ENCODE measurements at regions not wholly inside any gene's neighbourhood (a gene's known extent, or its start where the extent isn't known, plus 50 kb on each side); places are given as distances from the start of the nearest gene placed in this dataset.

DNA sequence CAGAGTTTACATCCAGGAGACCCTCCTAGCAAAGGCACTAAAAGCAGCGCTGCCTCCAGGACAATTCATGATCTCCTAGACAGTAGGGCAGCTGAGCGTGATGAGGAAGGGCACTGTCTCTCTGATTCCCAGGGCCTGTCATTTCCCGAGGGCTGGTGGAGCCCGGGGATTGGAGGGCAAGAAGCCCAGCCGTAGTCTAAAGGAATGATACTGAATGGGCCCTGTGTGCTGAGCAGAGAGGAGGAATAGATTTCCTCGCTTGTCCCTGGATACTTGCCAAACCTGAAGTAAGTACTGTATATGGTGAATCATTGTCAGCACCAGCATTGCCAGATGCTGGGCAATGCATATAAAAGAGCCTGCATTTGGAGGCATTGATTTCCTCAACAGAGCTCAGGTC, 88.0 kb upstream of the SLITRK2 start:
- WGBS (ENCODE audit: missing lambda C conversion rate): 2% methylated on average over 6 of the region's 6 CpGs
- no peaks in the 10 kb centered on the region for H3K4me1 ChIP-seq
- CTCF ChIA-PET: no interaction called here
- DNase-seq (ENCODE audit: low read depth in 1 of 2, low spot score in 1 of 2) (no peak), ATAC-seq (no peak), FAIRE-seq (no peak)
- H3K9me3 ChIP-seq: no peaks in the 10 kb centered on the region
- no peak overlapping the region for H3K4me3 ChIP-seq
- H3K27ac ChIP-seq: no peak overlapping the region
- TF ChIP-seq ZC3H11A (IDR thresholded peaks at IDR 0.05): no peak
- TF ChIP-seq TP53 (CRISPR knock-in tag; IDR thresholded peaks at IDR 0.05): no peak
- TF ChIP-seq HDAC2 (IDR thresholded peaks at IDR 0.05): no peak
- no peak for TF ChIP-seq POLR2A (IDR thresholded peaks at IDR 0.05; ENCODE audit: low read length)
- TF ChIP-seq, protein P1, sequence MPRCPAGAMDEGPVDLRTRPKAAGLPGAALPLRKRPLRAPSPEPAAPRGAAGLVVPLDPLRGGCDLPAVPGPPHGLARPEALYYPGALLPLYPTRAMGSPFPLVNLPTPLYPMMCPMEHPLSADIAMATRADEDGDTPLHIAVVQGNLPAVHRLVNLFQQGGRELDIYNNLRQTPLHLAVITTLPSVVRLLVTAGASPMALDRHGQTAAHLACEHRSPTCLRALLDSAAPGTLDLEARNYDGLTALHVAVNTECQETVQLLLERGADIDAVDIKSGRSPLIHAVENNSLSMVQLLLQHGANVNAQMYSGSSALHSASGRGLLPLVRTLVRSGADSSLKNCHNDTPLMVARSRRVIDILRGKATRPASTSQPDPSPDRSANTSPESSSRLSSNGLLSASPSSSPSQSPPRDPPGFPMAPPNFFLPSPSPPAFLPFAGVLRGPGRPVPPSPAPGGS (IDR thresholded peaks at IDR 0.05): no peak
- TF ChIP-seq, protein P2, sequence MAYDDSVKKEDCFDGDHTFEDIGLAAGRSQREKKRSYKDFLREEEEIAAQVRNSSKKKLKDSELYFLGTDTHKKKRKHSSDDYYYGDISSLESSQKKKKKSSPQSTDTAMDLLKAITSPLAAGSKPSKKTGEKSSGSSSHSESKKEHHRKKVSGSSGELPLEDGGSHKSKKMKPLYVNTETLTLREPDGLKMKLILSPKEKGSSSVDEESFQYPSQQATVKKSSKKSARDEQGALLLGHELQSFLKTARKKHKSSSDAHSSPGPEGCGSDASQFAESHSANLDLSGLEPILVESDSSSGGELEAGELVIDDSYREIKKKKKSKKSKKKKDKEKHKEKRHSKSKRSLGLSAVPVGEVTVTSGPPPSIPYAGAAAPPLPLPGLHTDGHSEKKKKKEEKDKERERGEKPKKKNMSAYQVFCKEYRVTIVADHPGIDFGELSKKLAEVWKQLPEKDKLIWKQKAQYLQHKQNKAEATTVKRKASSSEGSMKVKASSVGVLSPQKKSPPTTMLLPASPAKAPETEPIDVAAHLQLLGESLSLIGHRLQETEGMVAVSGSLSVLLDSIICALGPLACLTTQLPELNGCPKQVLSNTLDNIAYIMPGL (CRISPR knock-in tag; IDR thresholded peaks at IDR 0.05; ENCODE audit: borderline replicate concordance): no peak
- TF ChIP-seq ESRRA (IDR thresholded peaks at IDR 0.05; ENCODE audit: borderline replicate concordance, low read length): no peak
- TF ChIP-seq CBX8 (IDR thresholded peaks at IDR 0.05): no peak
- TF ChIP-seq HEYL (CRISPR knock-in tag; IDR thresholded peaks at IDR 0.05): no peak
- TF ChIP-seq BHLHE40 (IDR thresholded peaks at IDR 0.05; ENCODE audit: low read depth, low read length): no peak
- TF ChIP-seq FOSB (CRISPR knock-in tag; IDR thresholded peaks at IDR 0.05): no peak
- TF ChIP-seq, protein P3, sequence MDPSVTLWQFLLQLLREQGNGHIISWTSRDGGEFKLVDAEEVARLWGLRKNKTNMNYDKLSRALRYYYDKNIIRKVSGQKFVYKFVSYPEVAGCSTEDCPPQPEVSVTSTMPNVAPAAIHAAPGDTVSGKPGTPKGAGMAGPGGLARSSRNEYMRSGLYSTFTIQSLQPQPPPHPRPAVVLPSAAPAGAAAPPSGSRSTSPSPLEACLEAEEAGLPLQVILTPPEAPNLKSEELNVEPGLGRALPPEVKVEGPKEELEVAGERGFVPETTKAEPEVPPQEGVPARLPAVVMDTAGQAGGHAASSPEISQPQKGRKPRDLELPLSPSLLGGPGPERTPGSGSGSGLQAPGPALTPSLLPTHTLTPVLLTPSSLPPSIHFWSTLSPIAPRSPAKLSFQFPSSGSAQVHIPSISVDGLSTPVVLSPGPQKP (IDR thresholded peaks at IDR 0.05; ENCODE audit: low read depth, low read length): no peak
- no peak for TF ChIP-seq GATA3 (IDR thresholded peaks at IDR 0.05; ENCODE audit: borderline replicate concordance)
- TF ChIP-seq, protein P4, sequence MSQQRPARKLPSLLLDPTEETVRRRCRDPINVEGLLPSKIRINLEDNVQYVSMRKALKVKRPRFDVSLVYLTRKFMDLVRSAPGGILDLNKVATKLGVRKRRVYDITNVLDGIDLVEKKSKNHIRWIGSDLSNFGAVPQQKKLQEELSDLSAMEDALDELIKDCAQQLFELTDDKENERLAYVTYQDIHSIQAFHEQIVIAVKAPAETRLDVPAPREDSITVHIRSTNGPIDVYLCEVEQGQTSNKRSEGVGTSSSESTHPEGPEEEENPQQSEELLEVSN (IDR thresholded peaks at IDR 0.05; ENCODE audit: borderline replicate concordance, low read depth): no peak
- TF ChIP-seq NPAS2 (CRISPR knock-in tag; IDR thresholded peaks at IDR 0.05; ENCODE audit: borderline replicate concordance): no peak
- H3K4me2 ChIP-seq: no peak overlapping the region
- POLR2A ChIA-PET: no interaction called here

DNA sequence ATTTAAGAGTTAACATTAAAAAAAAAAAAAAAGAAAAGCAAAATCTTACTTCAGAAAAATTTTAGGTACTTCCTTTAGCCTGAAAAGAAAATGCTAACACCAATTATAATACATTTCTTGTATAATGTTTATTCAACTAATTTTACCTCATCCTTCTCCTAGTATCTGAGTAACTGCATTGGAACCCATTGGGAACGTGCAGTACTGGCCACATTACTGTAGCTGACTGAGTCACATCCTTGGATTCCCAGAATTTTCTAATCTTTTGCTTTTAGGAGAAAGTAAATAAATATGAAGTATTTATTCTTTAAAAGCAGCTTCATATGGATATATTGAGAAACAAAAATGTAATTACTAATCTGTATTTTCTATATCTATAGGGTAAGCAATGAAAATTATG, 82.6 kb upstream of the SLITRK2 start:
- DNase-seq (ENCODE audit: low read depth in 1 of 2, low spot score in 1 of 2) (no peak), FAIRE-seq (no peak), ATAC-seq (no peak)
- WGBS (ENCODE audit: missing lambda C conversion rate): 0% methylated on average over 1 of the region's 1 CpG
- CTCF ChIA-PET: no interaction called here
- no peak for TF ChIP-seq ZSCAN20 (CRISPR knock-in tag; IDR thresholded peaks at IDR 0.05)
- no peaks in the 10 kb centered on the region for H3K4me1 ChIP-seq
- no peak overlapping the region for H3K27ac ChIP-seq
- POLR2A ChIA-PET: no interaction called here
- no peak overlapping the region for H3K4me3 ChIP-seq
- H3K4me2 ChIP-seq: no peak overlapping the region
- no peaks in the 10 kb centered on the region for H3K9me3 ChIP-seq

DNA sequence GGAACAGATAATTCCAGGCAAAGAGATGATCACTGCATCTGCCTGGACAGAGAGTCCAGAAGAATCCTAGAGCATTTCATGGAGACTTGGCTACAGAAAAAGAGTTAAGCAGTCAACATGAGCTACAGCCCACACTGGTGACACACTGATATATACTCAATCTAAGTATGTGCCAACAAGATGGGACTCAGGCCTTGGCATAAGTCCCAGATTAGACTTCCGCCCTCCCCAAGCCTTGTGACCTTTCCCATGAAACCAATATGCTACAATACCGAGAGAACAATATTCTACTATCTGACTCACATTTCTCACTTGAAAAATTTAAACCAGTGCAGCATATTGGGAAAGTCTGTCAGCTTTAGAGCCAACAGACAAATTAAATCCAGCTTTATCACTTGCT, 65.7 kb upstream of the SLITRK2 start:
- ChIA-PET POLR2A (no interaction called here), CTCF (no interaction called here)
- H3K4me1 ChIP-seq: no peaks in the 10 kb centered on the region
- H3K4me3 ChIP-seq: no peak overlapping the region
- H3K9me3 ChIP-seq: no peaks in the 10 kb centered on the region
- ATAC-seq (no peak), DNase-seq (ENCODE audit: low read depth in 1 of 2, low spot score in 1 of 2) (no peak), FAIRE-seq (no peak)
- no peak overlapping the region for H3K4me2 ChIP-seq
- H3K27ac ChIP-seq: no peak overlapping the region
- 0% methylated on average over 2 of the region's 2 CpGs for WGBS (ENCODE audit: missing lambda C conversion rate)
- no peak for TF ChIP-seq FOXS1 (CRISPR knock-in tag; IDR thresholded peaks at IDR 0.05)
- no peak for TF ChIP-seq KDM5A (IDR thresholded peaks at IDR 0.05)
- no peak for TF ChIP-seq ZC3H11A (IDR thresholded peaks at IDR 0.05)
- no peak for TF ChIP-seq RNF2 (IDR thresholded peaks at IDR 0.05; ENCODE audit: borderline replicate concordance, low read depth)
- no peak for TF ChIP-seq ESRRA (IDR thresholded peaks at IDR 0.05; ENCODE audit: borderline replicate concordance, low read length)
- no peak for TF ChIP-seq HEYL (CRISPR knock-in tag; IDR thresholded peaks at IDR 0.05)
- no peak for TF ChIP-seq RFX5 (IDR thresholded peaks at IDR 0.05)
- no peak for TF ChIP-seq POLR2AphosphoS2 (conservative IDR thresholded peaks at IDR 0.05; ENCODE audit: low read length)
- TF ChIP-seq, protein P3 (IDR thresholded peaks at IDR 0.05; ENCODE audit: low read depth, low read length): no peak
- TF ChIP-seq NFE2L2 (conservative IDR thresholded peaks at IDR 0.05; ENCODE audit: low read length): no peak
